GM12891 (cell line): ENCODE measurements at regions not wholly inside any gene's neighbourhood (a gene's known extent, or its start where the extent isn't known, plus 50 kb on each side); places are given as distances from the start of the nearest gene placed in this dataset.

Experiments used
- PAX5 ChIP-seq: IDR thresholded peaks from 2 replicates; pipeline ENCODE4 v1.6.1; 2011; ENCODE audit warnings: low read length, moderate library complexity, mild to moderate bottlenecking; ENCODE audit not compliant: insufficient read depth, severe bottlenecking
- POLR2A ChIP-seq: IDR thresholded peaks from 2 replicates; pipeline ENCODE4 v1.6.1; 2011; ENCODE audit warnings: low read depth, low read length, control low read depth
- POLR2AphosphoS5 ChIP-seq: IDR thresholded peaks from 2 replicates; pipeline ENCODE4 v1.6.1; 2011; ENCODE audit warnings: low read depth, low read length, control low read depth
- POU2F2 ChIP-seq: IDR thresholded peaks from 2 replicates; pipeline ENCODE4 v1.6.1; 2011; ENCODE audit warnings: low read depth, mild to moderate bottlenecking, control low read depth, low read length, moderate library complexity
- SPI1 ChIP-seq: IDR thresholded peaks from 2 replicates; pipeline ENCODE4 v1.6.1; 2011; ENCODE audit warnings: low read depth, low read length, control low read depth
- TAF1 ChIP-seq: IDR thresholded peaks from 2 replicates; pipeline ENCODE4 v1.6.1; 2011; ENCODE audit warnings: low read depth, low read length, control low read depth

- TF ChIP-seq TAF1 (no peak), POLR2A (no peak), POLR2AphosphoS5 (peak; percentile 44; the same call in 1 of the 2 replicates), SPI1 (peak; percentile 86), PAX5 (peak; percentile 11), POU2F2 (peak; percentile 92)
Observed at GRCh38 chr9:7298123-7298522, 501.5 kb downstream of the DMAC1 start.
